ENCODE measurements at regions not wholly inside any gene's neighbourhood (a gene's known extent, or its start where the extent isn't known, plus 50 kb on each side); places are given as distances from the start of the nearest gene placed in this dataset.
"Not testable (repeated sequence)": the region's sequence is repeated elsewhere in the genome, so short reads cannot be mapped to it uniquely, and the experiment has no call there.

GRCh38 chr5:40112875-40113274 is 566.8 kb upstream of the PTGER4 start:
- Histone ChIP-seq H3K4me1 (ENCODE audit: control extremely low read depth in 1 of 4, control insufficient read depth in 4 of 4, insufficient read depth in 4 of 4, low read length in 3 of 4) (no peaks in the 10 kb centered on the region), H3K27me3 (replicated peaks in 2 of 5; ENCODE audit: control insufficient read depth in 4 of 5, insufficient read depth in 5 of 5, low read length in 4 of 5) (no peaks in the 10 kb centered on the region), H3K27ac (ENCODE audit: insufficient read depth in 1 of 2, low read depth in 1 of 2, low read length in 2 of 2, poor library complexity in 1 of 2, severe bottlenecking in 2 of 2) (no peak overlapping the region), H3K9me3 (ENCODE audit: control extremely low read depth in 1 of 5, control insufficient read depth in 4 of 5, insufficient read depth in 2 of 5, low read depth in 1 of 5, low read length in 4 of 5) (no peaks in the 10 kb centered on the region), H3K36me3 (ENCODE audit: control insufficient read depth in 4 of 4, insufficient read depth in 4 of 4, low read length in 3 of 4) (no peaks in the 10 kb centered on the region), H3K4me3 (ENCODE audit: control insufficient read depth in 1 of 7, extremely low read depth in 1 of 7, insufficient read depth in 4 of 7, low read depth in 2 of 7, low read length in 6 of 7) (no peak overlapping the region)
- CTCF ChIA-PET, result no interaction called here
- POLR2A ChIA-PET, result no interaction called here
- no peak for DNase-seq

- H3K9me3 ChIP-seq (ENCODE audit: control extremely low read depth in 1 of 5, control insufficient read depth in 4 of 5, insufficient read depth in 2 of 5, low read depth in 1 of 5, low read length in 4 of 5); DNase-seq; POLR2A ChIA-PET; H3K4me3 ChIP-seq (ENCODE audit: control insufficient read depth in 1 of 7, extremely low read depth in 1 of 7, insufficient read depth in 4 of 7, low read depth in 2 of 7, low read length in 6 of 7); H3K4me1 ChIP-seq (ENCODE audit: control extremely low read depth in 1 of 4, control insufficient read depth in 4 of 4, insufficient read depth in 4 of 4, low read length in 3 of 4); H3K27me3 ChIP-seq (replicated peaks in 2 of 5; ENCODE audit: control insufficient read depth in 4 of 5, insufficient read depth in 5 of 5, low read length in 4 of 5); H3K27ac ChIP-seq (ENCODE audit: insufficient read depth in 1 of 2, low read depth in 1 of 2, low read length in 2 of 2, poor library complexity in 1 of 2, severe bottlenecking in 2 of 2); H3K36me3 ChIP-seq (ENCODE audit: control insufficient read depth in 4 of 4, insufficient read depth in 4 of 4, low read length in 3 of 4); CTCF ChIA-PET: not testable (repeated sequence)
- WGBS (ENCODE audit: insufficient coverage), result no CpG with 5 or more reads among the region's 4 CpGs
These were observed 568.7 kb upstream of the PTGER4 start for GRCh38 chr5:40111036-40111435.

GRCh38 chr5:40108764-40109390 is 570.8 kb upstream of the PTGER4 start:
- POLR2A ChIA-PET; H3K4me1 ChIP-seq (ENCODE audit: control extremely low read depth in 1 of 4, control insufficient read depth in 4 of 4, insufficient read depth in 4 of 4, low read length in 3 of 4); H3K4me3 ChIP-seq (ENCODE audit: control insufficient read depth in 1 of 7, extremely low read depth in 1 of 7, insufficient read depth in 4 of 7, low read depth in 2 of 7, low read length in 6 of 7); H3K27me3 ChIP-seq (replicated peaks in 2 of 5; ENCODE audit: control insufficient read depth in 4 of 5, insufficient read depth in 5 of 5, low read length in 4 of 5); DNase-seq; CTCF ChIA-PET; H3K27ac ChIP-seq (ENCODE audit: insufficient read depth in 1 of 2, low read depth in 1 of 2, low read length in 2 of 2, poor library complexity in 1 of 2, severe bottlenecking in 2 of 2); H3K9me3 ChIP-seq (ENCODE audit: control extremely low read depth in 1 of 5, control insufficient read depth in 4 of 5, insufficient read depth in 2 of 5, low read depth in 1 of 5, low read length in 4 of 5); H3K36me3 ChIP-seq (ENCODE audit: control insufficient read depth in 4 of 4, insufficient read depth in 4 of 4, low read length in 3 of 4): not testable (repeated sequence)
- 100% methylated on average over 1 of the region's 3 CpGs for WGBS (ENCODE audit: insufficient coverage)

- H3K9me3 ChIP-seq (ENCODE audit: control extremely low read depth in 1 of 5, control insufficient read depth in 4 of 5, insufficient read depth in 2 of 5, low read depth in 1 of 5, low read length in 4 of 5); H3K27ac ChIP-seq (ENCODE audit: insufficient read depth in 1 of 2, low read depth in 1 of 2, low read length in 2 of 2, poor library complexity in 1 of 2, severe bottlenecking in 2 of 2); H3K4me1 ChIP-seq (ENCODE audit: control extremely low read depth in 1 of 4, control insufficient read depth in 4 of 4, insufficient read depth in 4 of 4, low read length in 3 of 4); POLR2A ChIA-PET; DNase-seq; CTCF ChIA-PET; H3K36me3 ChIP-seq (ENCODE audit: control insufficient read depth in 4 of 4, insufficient read depth in 4 of 4, low read length in 3 of 4); H3K27me3 ChIP-seq (replicated peaks in 2 of 5; ENCODE audit: control insufficient read depth in 4 of 5, insufficient read depth in 5 of 5, low read length in 4 of 5); H3K4me3 ChIP-seq (ENCODE audit: control insufficient read depth in 1 of 7, extremely low read depth in 1 of 7, insufficient read depth in 4 of 7, low read depth in 2 of 7, low read length in 6 of 7): not testable (repeated sequence)
- WGBS (ENCODE audit: insufficient coverage), result 81% methylated on average over 3 of the region's 4 CpGs
These were observed 571.9 kb upstream of the PTGER4 start for GRCh38 chr5:40107786-40108185.

- CTCF ChIA-PET, result no interaction called here
- 95% methylated on average over 2 of the region's 2 CpGs for WGBS (ENCODE audit: insufficient coverage)
- no peaks in the 10 kb centered on the region for H3K36me3 ChIP-seq (ENCODE audit: control insufficient read depth in 4 of 4, insufficient read depth in 4 of 4, low read length in 3 of 4)
- no peaks in the 10 kb centered on the region for H3K4me1 ChIP-seq (ENCODE audit: control extremely low read depth in 1 of 4, control insufficient read depth in 4 of 4, insufficient read depth in 4 of 4, low read length in 3 of 4)
- no peak overlapping the region for H3K27ac ChIP-seq (ENCODE audit: insufficient read depth in 1 of 2, low read depth in 1 of 2, low read length in 2 of 2, poor library complexity in 1 of 2, severe bottlenecking in 2 of 2)
- H3K9me3 ChIP-seq (ENCODE audit: control extremely low read depth in 1 of 5, control insufficient read depth in 4 of 5, insufficient read depth in 2 of 5, low read depth in 1 of 5, low read length in 4 of 5), result peaks cover 0 to 8% (median 0%) of the 10 kb centered on the region in 5 experiments
- DNase-seq, result no peak
- POLR2A ChIA-PET, result no interaction called here
- H3K4me3 ChIP-seq (ENCODE audit: control insufficient read depth in 1 of 7, extremely low read depth in 1 of 7, insufficient read depth in 4 of 7, low read depth in 2 of 7, low read length in 6 of 7), result no peak overlapping the region
- no peaks in the 10 kb centered on the region for H3K27me3 ChIP-seq (replicated peaks in 2 of 5; ENCODE audit: control insufficient read depth in 4 of 5, insufficient read depth in 5 of 5, low read length in 4 of 5)
These were observed 572.9 kb upstream of the PTGER4 start for GRCh38 chr5:40106847-40107246.

- no peaks in the 10 kb centered on the region for H3K4me1 ChIP-seq (ENCODE audit: control extremely low read depth in 1 of 4, control insufficient read depth in 4 of 4, insufficient read depth in 4 of 4, low read length in 3 of 4)
- CTCF ChIA-PET, result no interaction called here
- no peak overlapping the region for H3K4me3 ChIP-seq (ENCODE audit: control insufficient read depth in 1 of 7, extremely low read depth in 1 of 7, insufficient read depth in 4 of 7, low read depth in 2 of 7, low read length in 6 of 7)
- POLR2A ChIA-PET, result no interaction called here
- H3K36me3 ChIP-seq (ENCODE audit: control insufficient read depth in 4 of 4, insufficient read depth in 4 of 4, low read length in 3 of 4), result no peaks in the 10 kb centered on the region
- no peak for DNase-seq
- no peak overlapping the region for H3K27ac ChIP-seq (ENCODE audit: insufficient read depth in 1 of 2, low read depth in 1 of 2, low read length in 2 of 2, poor library complexity in 1 of 2, severe bottlenecking in 2 of 2)
- H3K9me3 ChIP-seq (ENCODE audit: control extremely low read depth in 1 of 5, control insufficient read depth in 4 of 5, insufficient read depth in 2 of 5, low read depth in 1 of 5, low read length in 4 of 5), result peaks cover 0 to 6% (median 0%) of the 10 kb centered on the region in 5 experiments
- no peaks in the 10 kb centered on the region for H3K27me3 ChIP-seq (replicated peaks in 2 of 5; ENCODE audit: control insufficient read depth in 4 of 5, insufficient read depth in 5 of 5, low read length in 4 of 5)
These were observed 581.4 kb upstream of the PTGER4 start for GRCh38 chr5:40098313-40098712.

GRCh38 chr5:40093550-40093949 is 586.2 kb upstream of the PTGER4 start:
- no peaks in the 10 kb centered on the region for H3K36me3 ChIP-seq (ENCODE audit: control insufficient read depth in 4 of 4, insufficient read depth in 4 of 4, low read length in 3 of 4)
- no peak for DNase-seq
- POLR2A ChIA-PET, result no interaction called here
- H3K27me3 ChIP-seq (replicated peaks in 2 of 5; ENCODE audit: control insufficient read depth in 4 of 5, insufficient read depth in 5 of 5, low read length in 4 of 5), result no peaks in the 10 kb centered on the region
- peaks cover 0 to 10% (median 1%) of the 10 kb centered on the region in 5 experiments for H3K9me3 ChIP-seq (ENCODE audit: control extremely low read depth in 1 of 5, control insufficient read depth in 4 of 5, insufficient read depth in 2 of 5, low read depth in 1 of 5, low read length in 4 of 5)
- no peak overlapping the region for H3K27ac ChIP-seq (ENCODE audit: insufficient read depth in 1 of 2, low read depth in 1 of 2, low read length in 2 of 2, poor library complexity in 1 of 2, severe bottlenecking in 2 of 2)
- H3K4me3 ChIP-seq (ENCODE audit: control insufficient read depth in 1 of 7, extremely low read depth in 1 of 7, insufficient read depth in 4 of 7, low read depth in 2 of 7, low read length in 6 of 7), result no peak overlapping the region
- no CpG with 5 or more reads among the region's 2 CpGs for WGBS (ENCODE audit: insufficient coverage)
- no peaks in the 10 kb centered on the region for H3K4me1 ChIP-seq (ENCODE audit: control extremely low read depth in 1 of 4, control insufficient read depth in 4 of 4, insufficient read depth in 4 of 4, low read length in 3 of 4)
- CTCF ChIA-PET, result no interaction called here

All from common myeloid progenitor, CD34-positive (primary cell).